Liver (tissue), 8 donors: ENCODE measurements at regions not wholly inside any gene's neighbourhood (a gene's known extent, or its start where the extent isn't known, plus 50 kb on each side); places are given as distances from the start of the nearest gene placed in this dataset.

Experiments
- DNase-seq: peaks from one replicate; pipeline ENCODE4 v3.0.0-alpha.2; 2017; ENCODE audit warnings: low spot score
- H3K27ac ChIP-seq, 2 donors: one replicate each; pipeline ENCODE4 v1.7.0; 2013; ENCODE audit warnings: inconsistent platforms in 2 of 2, low read length in 2 of 2, control low read depth in 1 of 2, low read depth in 1 of 2, mild to moderate bottlenecking in 1 of 2
- H3K27me3 ChIP-seq, 4 donors: one replicate each; pipeline versions ENCODE4 v1.6.1 to v1.7.0; 2013; ENCODE audit warnings: low read length in 3 of 4, inconsistent platforms in 1 of 4, mild to moderate bottlenecking in 1 of 4, moderate library complexity in 1 of 4; ENCODE audit not compliant: control insufficient read depth in 4 of 4, insufficient read depth in 4 of 4
- H3K36me3 ChIP-seq, 4 donors: one replicate each; pipeline versions ENCODE4 v1.6.1 to v1.7.0; 2013; ENCODE audit warnings: low read length in 3 of 4, mild to moderate bottlenecking in 3 of 4, low read depth in 1 of 4, moderate library complexity in 1 of 4; ENCODE audit not compliant: control insufficient read depth in 4 of 4, insufficient read depth in 3 of 4
- H3K4me1 ChIP-seq, 4 donors: one replicate each; pipeline versions ENCODE4 v1.6.1 to v1.7.0; 2013; ENCODE audit warnings: low read length in 3 of 4, mild to moderate bottlenecking in 3 of 4, moderate library complexity in 1 of 4; ENCODE audit not compliant: control insufficient read depth in 4 of 4, insufficient read depth in 4 of 4
- H3K4me3 ChIP-seq, 3 donors: one replicate each; pipeline versions ENCODE4 v1.6.1 to v1.7.0; 2013; ENCODE audit warnings: low read length in 3 of 3, control low read depth in 1 of 3, low read depth in 1 of 3, mild to moderate bottlenecking in 1 of 3
- H3K9ac ChIP-seq, 2 donors: one replicate each; pipeline ENCODE4 v1.7.0; 2013; ENCODE audit warnings: low read length in 2 of 2, mild to moderate bottlenecking in 2 of 2, moderate library complexity in 2 of 2, control low read depth in 1 of 2, low read depth in 1 of 2
- H3K9me3 ChIP-seq, 4 donors: one replicate each; pipeline versions ENCODE4 v1.6.1 to v1.7.0; 2013; ENCODE audit warnings: low read length in 3 of 4; ENCODE audit not compliant: control insufficient read depth in 4 of 4
- ATF3 ChIP-seq: IDR thresholded peaks from 2 replicates; pipeline ENCODE4 v1.6.1; 2016; ENCODE audit warnings: antibody characterized with exemption
- CTCF ChIP-seq: fragments of 150-350 bp; IDR thresholded peaks from 2 replicates; pipeline ENCODE4 v1.5.1; 2017; ENCODE audit warnings: improper control_type of control experiment, low read depth, low read length; ENCODE audit not compliant: missing input control
- EGR1 ChIP-seq, 2 donors: IDR thresholded peaks; 2 replicates each; pipeline ENCODE4 v1.6.1; 2016 to 2018; ENCODE audit warnings: antibody characterized with exemption in 2 of 2, low read depth in 2 of 2
- FOXA1 ChIP-seq: IDR thresholded peaks from 2 replicates; pipeline ENCODE4 v1.6.1; 2016; ENCODE audit warnings: antibody characterized with exemption
- FOXA2 ChIP-seq: IDR thresholded peaks from 2 replicates; pipeline ENCODE4 v1.6.1; 2016; ENCODE audit warnings: antibody characterized with exemption
- GABPA ChIP-seq, 2 donors: IDR thresholded peaks in 1 of 2; conservative IDR thresholded peaks in 1 of 2; 2 replicates each; pipeline ENCODE4 v1.6.1; 2016; ENCODE audit warnings: antibody characterized with exemption in 2 of 2, mild to moderate bottlenecking in 1 of 2, moderate library complexity in 1 of 2
- HNF4A ChIP-seq, 2 donors: conservative IDR thresholded peaks; 2 replicates each; pipeline ENCODE4 v1.6.1; 2016; ENCODE audit warnings: antibody characterized with exemption in 2 of 2, mild to moderate bottlenecking in 2 of 2
- HNF4G ChIP-seq: IDR thresholded peaks from 2 replicates; pipeline ENCODE4 v1.6.1; 2016; ENCODE audit warnings: antibody characterized with exemption
- JUND ChIP-seq, 2 donors: IDR thresholded peaks; 2 replicates each; pipeline ENCODE4 v1.6.1; 2016; ENCODE audit warnings: antibody characterized with exemption in 2 of 2
- MAX ChIP-seq: IDR thresholded peaks from 2 replicates; pipeline ENCODE4 v1.6.1; 2016; ENCODE audit warnings: antibody characterized with exemption
- NR2F2 ChIP-seq: IDR thresholded peaks from 2 replicates; pipeline ENCODE4 v1.6.1; 2016; ENCODE audit warnings: antibody characterized with exemption
- RAD21 ChIP-seq, 2 donors: IDR thresholded peaks; 2 replicates each; pipeline ENCODE4 v1.6.1; 2016; ENCODE audit warnings: antibody characterized with exemption in 2 of 2, mild to moderate bottlenecking in 2 of 2
- REST ChIP-seq: IDR thresholded peaks from 2 replicates; pipeline ENCODE4 v1.6.1; 2016; ENCODE audit warnings: antibody characterized with exemption, mild to moderate bottlenecking
- RXRA ChIP-seq, 2 donors: IDR thresholded peaks; 2 replicates each; pipeline ENCODE4 v1.6.1; 2017 to 2018; ENCODE audit warnings: antibody characterized with exemption in 2 of 2, mild to moderate bottlenecking in 1 of 2
- SP1 ChIP-seq: IDR thresholded peaks from 2 replicates; pipeline ENCODE4 v1.6.1; 2018; ENCODE audit warnings: antibody characterized with exemption, mild to moderate bottlenecking
- TAF1 ChIP-seq: conservative IDR thresholded peaks from 2 replicates; pipeline ENCODE4 v1.6.1; 2016; ENCODE audit warnings: antibody characterized with exemption, mild to moderate bottlenecking
- YY1 ChIP-seq: IDR thresholded peaks from 2 replicates; pipeline ENCODE4 v1.6.1; 2016; ENCODE audit warnings: antibody characterized with exemption, mild to moderate bottlenecking
- ZBTB33 ChIP-seq: IDR thresholded peaks from 2 replicates; pipeline ENCODE4 v1.6.1; 2016; ENCODE audit warnings: antibody characterized with exemption
- WGBS: extraction: QIAGEN DNeasy Blood & Tissue Kit; methylation state at CpG from one replicate; pipeline ENCODE4 v1.1.7; 2013; 5-methylcytosine and 5-hydroxymethylcytosine counted together
- donor health status: healthy.
- donor health status: healthy.
- donor health status: healthy.
- donor health status: healthy.
- donor health status: healthy.

GRCh38 chr7:35869810-35870209 lies 69.0 kb downstream of the SEPTIN7 start:
- DNase-seq: no peak
- Histone ChIP-seq H3K9ac (no peak overlapping the region), H3K27ac (no peak overlapping the region), H3K9me3 (no peaks in the 10 kb centered on the region), H3K4me1 (no peaks in the 10 kb centered on the region), H3K4me3 (no peak overlapping the region), H3K36me3 (peaks cover 0 to 9% (median 6%) of the 10 kb centered on the region in 4 donors), H3K27me3 (no peaks in the 10 kb centered on the region)
- TF ChIP-seq NR2F2 (no peak), TAF1 (no peak), HNF4A (conservative IDR thresholded peaks at IDR 0.05) (no peak), YY1 (no peak), GABPA (IDR thresholded peaks at IDR 0.05 in 1 of 2, conservative IDR thresholded peaks at IDR 0.05 in 1 of 2) (no peak), JUND (IDR thresholded peaks at IDR 0.05) (no peak), FOXA1 (no peak), HNF4G (no peak), ZBTB33 (no peak), REST (no peak), RXRA (IDR thresholded peaks at IDR 0.05) (no peak), MAX (no peak), CTCF (no peak), SP1 (no peak), RAD21 (IDR thresholded peaks at IDR 0.05) (no peak), ATF3 (no peak), FOXA2 (no peak), EGR1 (IDR thresholded peaks at IDR 0.05; ENCODE audit: low read depth in 2 of 2) (no peak)
- WGBS: 88% methylated on average over 5 of the region's 5 CpGs

- H3K27me3 ChIP-seq: no peaks in the 10 kb centered on the region
- H3K4me1 ChIP-seq: no peaks in the 10 kb centered on the region
- H3K9me3 ChIP-seq: no peaks in the 10 kb centered on the region
- H3K9ac ChIP-seq: no peak overlapping the region
- no peak for DNase-seq
- H3K27ac ChIP-seq: no peak overlapping the region
- H3K4me3 ChIP-seq: no peak overlapping the region
- H3K36me3 ChIP-seq: peaks cover 0 to 8% (median 3%) of the 10 kb centered on the region in 4 donors
- TF ChIP-seq SP1 (no peak), CTCF (no peak), YY1 (no peak), NR2F2 (no peak), ATF3 (no peak), HNF4A (conservative IDR thresholded peaks at IDR 0.05) (no peak), HNF4G (no peak), EGR1 (IDR thresholded peaks at IDR 0.05; ENCODE audit: low read depth in 2 of 2) (no peak), JUND (IDR thresholded peaks at IDR 0.05) (no peak), MAX (no peak), ZBTB33 (no peak), TAF1 (no peak), RAD21 (IDR thresholded peaks at IDR 0.05) (no peak)
Observed at GRCh38 chr7:35871856-35872255, 71.0 kb downstream of the SEPTIN7 start.
